AG04449 (cell line): ENCODE measurements at regions not wholly inside any gene's neighbourhood (a gene's known extent, or its start where the extent isn't known, plus 50 kb on each side); places are given as distances from the start of the nearest gene placed in this dataset.

Experiments used
- CTCF ChIA-PET: fragments of 350-600 bp; formaldehyde crosslinking; extraction: SDS; loops from one replicate; lab custom pipeline; 2021; ENCODE audit warnings: antibody characterized with exemption; lab: Yijun Ruan, JAX
- POLR2A ChIA-PET: fragments of 400-600, 350-600 bp; formaldehyde crosslinking; extraction: SDS; loops from one replicate; lab custom pipeline; 2020; ENCODE audit warnings: antibody characterized with exemption, inconsistent platforms; lab: Yijun Ruan, JAX
- DNase-seq: peaks from one replicate; pipeline ENCODE4 v3.0.0-alpha.2; 2010; ENCODE audit warnings: low read depth, low spot score
- H3K4me3 ChIP-seq: 2 replicates; pipeline ENCODE4 v1.5.1; 2011; ENCODE audit warnings: low read depth, mild to moderate bottlenecking, control low read depth, low read length
- CTCF ChIP-seq: IDR thresholded peaks from one replicate; pipeline ENCODE4 v1.5.1; 2011; ENCODE audit warnings: mild to moderate bottlenecking, moderate library complexity, low read length, control low read depth, inconsistent platforms; ENCODE audit not compliant: insufficient read depth; ENCODE audit errors: missing control alignments

DNA sequence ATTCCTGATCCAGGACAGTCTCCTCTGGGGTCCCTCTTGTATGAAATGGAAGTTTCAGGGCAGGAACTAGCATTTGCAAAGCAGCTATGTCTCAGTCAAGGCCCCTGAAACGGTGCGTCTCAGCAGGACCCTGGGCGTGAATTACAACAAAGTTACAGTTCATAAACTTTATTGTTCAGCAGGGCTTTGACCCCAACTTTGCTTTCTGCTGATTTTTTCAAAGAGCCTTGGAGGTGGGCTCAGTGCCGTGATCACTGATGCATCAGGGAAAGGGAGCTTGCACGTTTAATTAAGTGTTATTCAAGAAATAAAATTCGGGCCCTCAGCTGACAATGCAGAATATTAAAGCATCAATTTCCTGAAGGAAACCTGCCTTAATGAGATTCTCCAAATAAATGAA is 260.1 kb upstream of the C16orf82 start:
- POLR2A ChIA-PET: no interaction called here

DNA sequence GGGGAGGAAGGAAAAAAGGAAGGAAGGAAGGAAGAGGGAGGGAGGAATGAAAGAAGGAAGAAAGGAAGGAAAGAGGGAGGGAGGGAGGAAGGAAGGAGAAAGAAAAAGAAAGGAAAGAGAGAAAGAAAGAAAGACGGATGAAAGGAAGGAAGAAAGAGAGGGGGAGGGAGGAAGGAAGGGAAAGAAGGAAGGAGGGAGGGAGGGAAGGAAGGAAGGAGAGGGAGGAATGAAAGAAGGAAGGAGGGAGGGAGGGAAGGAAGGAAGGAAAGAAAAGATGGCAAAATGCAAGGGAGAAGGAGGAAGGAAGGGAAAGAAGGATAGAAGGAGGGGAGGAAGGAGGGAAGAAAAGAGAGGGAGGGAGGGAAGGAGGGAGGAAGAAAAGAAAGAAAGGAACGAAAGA is 257.3 kb upstream of the C16orf82 start:
- DNase-seq: no peak
- ChIA-PET POLR2A (no interaction called here), CTCF (no interaction called here)

More for the DNA sequence above, 260.1 kb upstream of the C16orf82 start:
- no peak for TF ChIP-seq CTCF
- no peak overlapping the region for H3K4me3 ChIP-seq
- CTCF ChIA-PET: no interaction called here
- DNase-seq: no peak

DNA sequence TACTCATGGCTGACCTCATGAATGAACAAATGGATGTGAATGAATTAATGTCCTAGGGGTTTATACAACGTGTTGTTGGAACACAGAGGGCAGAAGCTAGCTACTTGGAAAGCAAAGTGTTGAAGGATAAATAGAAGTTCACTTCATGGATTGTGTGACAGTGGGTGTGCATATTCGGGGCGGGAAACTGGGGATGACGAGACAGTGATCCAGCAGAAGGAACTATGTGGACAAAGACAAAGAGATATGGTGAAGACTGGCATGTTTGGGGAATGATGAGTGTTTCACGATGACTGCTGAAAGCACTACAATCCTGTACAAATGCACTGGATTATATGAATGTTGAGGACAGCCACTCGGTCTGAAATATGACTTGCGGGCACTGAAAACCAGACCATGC is 250.5 kb upstream of the C16orf82 start:
- CTCF ChIA-PET: no interaction called here
- no peak for TF ChIP-seq CTCF

More for the DNA sequence above, 257.3 kb upstream of the C16orf82 start:
- H3K4me3 ChIP-seq: no peak overlapping the region
- TF ChIP-seq CTCF: no peak

DNA sequence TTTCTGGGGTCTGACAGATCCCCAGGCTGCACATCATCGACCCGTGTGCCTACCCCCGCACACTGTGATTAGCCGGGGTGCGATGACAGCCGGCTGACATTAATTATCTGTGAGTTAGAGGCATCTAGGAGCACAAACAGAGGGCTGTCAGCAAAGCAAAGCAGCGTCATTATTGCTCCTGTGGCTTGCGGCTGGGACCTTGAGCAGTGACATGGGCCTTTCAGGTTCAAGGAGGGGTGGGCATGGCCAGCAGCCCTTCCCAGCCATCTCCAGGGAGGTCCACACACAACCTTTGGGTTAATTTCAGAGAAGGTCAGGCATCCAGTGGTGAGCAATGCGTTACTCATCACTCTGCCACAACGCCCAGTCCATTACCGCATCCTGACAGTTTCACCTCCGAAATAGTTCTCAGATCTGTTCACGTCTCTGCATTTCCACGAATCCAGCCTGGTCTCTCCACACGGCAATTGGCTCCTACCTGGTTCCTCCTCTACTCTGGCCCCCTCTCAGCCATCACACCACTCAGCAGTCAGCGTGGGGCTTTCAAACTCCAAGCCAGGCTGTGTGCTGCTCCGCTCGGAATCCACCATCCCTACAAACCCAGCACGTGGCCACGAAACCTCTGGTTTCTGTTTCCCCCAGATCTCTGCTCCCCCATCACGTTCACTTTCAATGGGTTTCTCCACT is 249.7 kb upstream of the C16orf82 start:
- TF ChIP-seq CTCF: no peak
- ChIA-PET CTCF (no interaction called here), POLR2A (no interaction called here)
- H3K4me3 ChIP-seq: no peak overlapping the region
- no peak for DNase-seq

More for the DNA sequence above, 250.5 kb upstream of the C16orf82 start:
- DNase-seq: no peak
- POLR2A ChIA-PET: no interaction called here
- H3K4me3 ChIP-seq: no peak overlapping the region

DNA sequence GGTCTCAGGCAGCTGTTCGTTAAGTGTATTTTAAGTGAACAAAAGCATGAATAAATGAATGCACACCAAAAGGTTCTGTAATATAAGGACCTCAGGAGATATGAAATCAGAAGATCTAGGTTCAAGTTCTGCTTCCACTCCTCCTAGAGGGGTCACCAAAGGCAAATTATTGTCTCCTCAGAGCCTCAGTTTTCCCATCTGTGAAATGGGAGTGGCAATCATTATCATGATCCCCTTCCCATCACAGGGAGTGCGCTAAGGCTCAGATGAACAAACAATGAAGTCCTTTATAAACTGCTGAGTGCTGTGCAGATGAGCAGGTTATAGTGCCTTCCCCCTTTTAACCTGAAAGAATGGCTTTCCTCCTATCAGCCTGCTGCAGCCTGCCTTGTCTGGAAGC is 248.3 kb upstream of the C16orf82 start:
- ChIA-PET POLR2A (no interaction called here), CTCF (no interaction called here)
- no peak for DNase-seq
- no peak for TF ChIP-seq CTCF
- no peak overlapping the region for H3K4me3 ChIP-seq

GRCh38 chr16:26824469-26824868 is 242.3 kb upstream of the C16orf82 start:
- no peak for TF ChIP-seq CTCF
- CTCF ChIA-PET: no interaction called here

More at GRCh38 chr16:26824469-26824868, 242.3 kb upstream of the C16orf82 start:
- POLR2A ChIA-PET: no interaction called here
- DNase-seq: no peak
- H3K4me3 ChIP-seq: no peak overlapping the region
